ELF-1 (cell line): ENCODE measurements at regions not wholly inside any gene's neighbourhood (a gene's known extent, or its start where the extent isn't known, plus 50 kb on each side); places are given as distances from the start of the nearest gene placed in this dataset.

ENCODE experiments used
- DNase-seq: peaks from one replicate; pipeline ENCODE4 v3.0.0-alpha.2; 2016; ENCODE audit warnings: low read depth, low spot score

- DNase-seq: no peak
Observed at GRCh38 chr19:31223740-31224534, 125.3 kb downstream of the TSHZ3 start.

- peak; percentile 9 for DNase-seq
Observed at GRCh38 chr19:31220540-31220939, 128.7 kb downstream of the TSHZ3 start.

DNA sequence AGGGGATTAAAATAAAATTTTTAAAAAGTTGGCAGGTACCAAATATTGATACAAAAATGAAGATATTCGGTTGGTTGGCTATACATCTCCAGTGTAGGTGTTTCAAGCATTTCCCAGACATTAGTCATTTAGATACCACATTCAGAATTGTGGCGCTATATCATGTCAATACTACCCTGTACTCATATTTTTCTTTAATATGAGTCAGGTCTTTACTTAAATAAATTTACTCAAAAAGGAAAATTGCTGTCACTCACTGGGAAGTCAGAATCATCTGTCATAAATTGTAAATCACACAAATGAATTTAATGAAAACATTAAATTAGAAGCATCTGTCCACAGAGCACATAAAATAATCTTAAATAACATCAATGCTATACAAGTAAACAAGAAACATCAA is 134.2 kb downstream of the TSHZ3 start:
- no peak for DNase-seq

DNA sequence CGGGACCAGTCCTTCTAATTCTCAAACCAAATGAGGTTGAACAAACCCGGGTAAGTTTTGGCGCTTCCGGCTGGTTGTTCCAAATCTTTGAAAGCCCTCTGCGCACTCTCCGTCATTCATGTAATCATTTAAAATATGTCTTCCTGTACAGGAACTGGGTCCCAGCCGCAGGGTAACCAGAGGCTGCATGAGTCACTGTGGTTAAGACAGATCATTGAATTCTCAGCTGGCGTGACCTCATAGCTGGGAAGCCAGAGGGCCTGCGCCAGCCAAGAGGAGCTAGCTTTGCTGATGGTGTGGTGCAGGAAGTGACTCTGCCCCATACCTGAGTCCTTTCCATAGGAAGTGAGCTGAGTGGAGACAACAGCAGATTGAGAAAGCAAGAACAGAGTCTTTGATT is 135.2 kb downstream of the TSHZ3 start:
- DNase-seq: peak; percentile 27

DNA sequence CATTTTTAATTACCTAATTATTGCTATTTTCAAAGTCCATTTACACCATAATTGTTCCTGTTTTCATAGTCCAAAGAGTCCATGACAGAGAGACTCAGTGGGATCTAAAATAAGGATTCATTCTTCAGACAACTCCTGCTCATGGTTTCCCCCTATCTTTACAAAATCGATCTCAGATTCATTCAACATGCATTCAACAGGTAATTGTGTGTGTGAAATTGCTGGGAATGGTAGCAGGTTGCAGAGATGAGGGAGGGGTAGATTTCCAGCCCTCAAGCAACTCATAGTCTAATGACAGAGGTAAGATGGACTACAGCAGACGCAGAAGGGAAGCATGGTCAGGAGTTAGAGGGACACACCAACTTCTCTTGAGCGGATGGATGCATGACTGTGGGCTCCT is 138.1 kb downstream of the TSHZ3 start:
- no peak for DNase-seq

DNA sequence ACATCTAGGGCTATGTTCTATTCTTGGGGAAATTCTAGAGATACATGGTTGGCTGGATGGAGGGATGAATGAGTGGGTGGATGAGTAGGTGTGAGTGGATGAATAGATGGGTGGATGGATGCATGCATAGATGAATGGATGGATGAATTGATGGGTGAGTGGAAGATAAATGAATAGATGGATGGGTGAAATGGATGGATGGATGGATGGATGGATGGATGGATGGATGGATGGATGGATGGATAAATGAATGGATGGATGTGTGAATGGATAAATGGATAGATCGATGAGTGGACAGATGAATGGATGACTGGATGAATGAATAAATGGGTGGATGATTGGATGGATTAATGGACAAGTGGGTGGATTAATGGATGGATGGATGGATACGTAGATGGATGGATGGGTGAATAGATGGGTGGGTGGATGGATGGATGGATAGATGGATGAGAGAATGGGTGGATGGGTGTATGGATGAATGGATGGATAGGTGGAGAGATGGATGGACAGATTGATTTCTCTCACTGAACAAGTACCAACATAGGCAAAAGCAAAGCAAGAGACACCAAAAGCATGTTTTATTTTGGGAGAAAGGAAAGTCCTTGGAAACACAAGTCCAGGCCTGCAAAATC is 143.2 kb downstream of the TSHZ3 start:
- DNase-seq: no peak

GRCh38 chr19:31204115-31204514 is 145.1 kb downstream of the TSHZ3 start:
- no peak for DNase-seq

- DNase-seq: no peak
Observed at GRCh38 chr19:31185261-31185660, 164.0 kb downstream of the TSHZ3 start.

DNA sequence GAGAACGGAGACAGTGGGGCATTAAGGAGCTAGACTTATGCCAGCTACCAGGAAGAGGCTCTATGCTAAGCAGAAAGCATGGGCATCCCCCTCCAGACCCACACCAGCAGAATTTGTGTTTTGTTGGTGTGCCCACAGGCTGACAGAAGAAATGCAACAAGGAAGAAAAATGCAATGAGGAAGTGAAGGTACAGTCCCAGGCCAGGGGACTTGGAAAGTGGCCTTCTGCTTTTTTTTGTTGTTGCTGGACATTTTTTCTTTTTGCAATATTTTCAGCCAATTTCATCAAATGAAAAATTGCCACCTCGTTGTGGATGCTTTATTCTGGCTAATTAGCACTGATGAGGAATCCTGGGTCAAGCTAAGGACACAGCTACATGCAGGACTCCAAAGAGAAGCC is 167.7 kb downstream of the TSHZ3 start:
- no peak for DNase-seq

DNA sequence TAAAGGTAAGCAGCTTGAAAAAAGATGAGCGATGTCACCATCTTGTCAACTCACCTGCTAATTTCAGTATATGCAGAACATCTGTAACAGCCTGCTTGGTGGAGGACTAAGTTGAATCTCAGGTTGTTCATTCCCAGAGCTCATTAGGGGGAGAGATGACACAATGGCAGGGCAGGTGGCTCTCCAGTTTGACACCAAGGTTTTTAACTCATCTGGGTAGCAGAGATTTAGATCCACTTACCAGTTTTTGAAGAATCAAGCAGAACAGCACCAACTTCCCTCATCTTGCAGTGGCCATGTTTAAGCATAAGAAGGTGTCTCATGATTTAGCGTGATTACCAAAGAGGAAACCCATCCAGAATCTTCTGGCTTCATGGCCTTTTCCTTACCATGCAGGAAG is 168.3 kb downstream of the TSHZ3 start:
- DNase-seq: no peak

DNA sequence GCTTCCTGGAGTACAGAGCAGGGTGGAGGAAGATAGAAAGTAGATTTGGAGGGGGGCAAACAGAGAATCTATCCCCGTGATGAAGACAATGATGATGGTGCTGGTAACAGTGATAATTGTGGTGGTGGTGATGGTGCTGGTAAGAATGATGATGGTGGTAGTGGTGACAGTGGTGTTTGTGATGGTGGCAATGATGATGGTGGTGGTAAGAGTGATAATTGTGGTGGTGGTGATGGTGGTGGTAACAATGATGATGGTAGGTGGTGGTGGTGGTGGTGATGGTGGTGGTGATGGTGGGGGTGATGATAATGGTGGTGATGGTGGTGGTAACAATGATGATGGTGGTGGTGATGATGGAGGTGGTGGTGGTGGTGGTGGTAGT is 169.8 kb downstream of the TSHZ3 start:
- no peak for DNase-seq

GRCh38 chr19:31178833-31179470 is 170.3 kb downstream of the TSHZ3 start:
- DNase-seq: no peak

DNA sequence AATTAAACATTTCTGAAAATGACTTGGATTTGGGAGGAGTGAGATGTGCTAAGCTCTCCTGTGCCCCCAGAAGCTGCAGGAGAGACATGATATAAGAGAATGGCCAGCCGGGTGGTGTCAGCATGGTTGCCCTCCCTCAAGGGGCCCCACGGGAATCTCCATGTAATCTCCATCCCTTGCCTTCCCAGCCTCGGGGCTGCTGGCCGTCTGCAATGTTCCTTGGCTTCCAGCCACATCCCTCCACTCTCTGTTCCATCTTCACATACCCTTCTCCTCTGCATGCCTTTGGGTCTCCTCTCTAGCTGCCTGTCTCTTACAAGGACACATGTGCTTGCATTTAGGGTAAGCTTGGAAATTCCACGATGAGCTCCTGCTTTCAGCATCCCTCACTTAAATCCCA is 172.0 kb downstream of the TSHZ3 start:
- DNase-seq: no peak

GRCh38 chr19:31175564-31176348 is 173.5 kb downstream of the TSHZ3 start:
- no peak for DNase-seq

DNA sequence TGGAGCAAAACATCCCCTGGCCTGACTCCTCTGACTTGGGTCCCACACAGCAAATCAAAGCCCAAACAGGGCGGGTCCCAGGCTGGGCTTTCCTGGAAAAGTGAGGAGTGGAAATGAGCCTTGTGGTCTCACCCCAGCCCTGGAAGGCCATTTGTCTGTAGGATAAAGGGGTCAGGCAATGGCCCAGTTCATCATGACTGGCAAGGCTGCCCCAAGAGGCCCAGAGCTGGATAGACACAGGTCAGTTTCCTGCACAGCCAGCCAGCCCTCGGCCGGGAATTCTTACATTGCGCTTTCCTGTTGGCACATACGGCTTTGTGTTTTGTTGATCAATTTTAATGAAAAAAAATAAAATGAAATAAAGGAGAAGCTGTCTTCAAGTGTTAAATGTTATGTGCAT is 174.3 kb downstream of the TSHZ3 start:
- DNase-seq: no peak

- DNase-seq: no peak
Observed at GRCh38 chr19:31173991-31174390, 175.2 kb downstream of the TSHZ3 start.

GRCh38 chr19:31171936-31172335 is 177.3 kb downstream of the TSHZ3 start:
- DNase-seq: no peak

DNA sequence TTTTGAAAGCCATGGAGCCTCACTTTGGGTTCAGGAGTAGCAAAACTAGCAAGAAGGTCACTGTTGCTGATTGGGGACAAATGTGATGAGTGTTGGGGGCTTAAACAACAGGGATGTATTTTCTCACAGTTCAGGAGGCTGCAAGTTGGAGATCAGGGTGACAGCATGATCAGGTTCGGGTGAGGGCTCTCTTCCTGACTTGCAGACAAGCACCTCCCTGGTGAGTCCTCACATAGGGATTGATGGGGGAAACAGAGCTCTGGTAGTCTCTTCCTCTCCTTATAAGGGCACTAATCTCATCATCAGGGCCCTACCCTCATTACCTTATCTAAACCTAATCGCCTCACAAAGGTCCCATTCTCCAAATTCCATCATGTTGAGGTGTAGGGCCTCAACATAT is 179.2 kb downstream of the TSHZ3 start:
- DNase-seq: no peak

GRCh38 chr19:31168106-31168625 is 181.1 kb downstream of the TSHZ3 start:
- no peak for DNase-seq

- no peak for DNase-seq
Observed at GRCh38 chr19:31167690-31168089, 181.5 kb downstream of the TSHZ3 start.

DNA sequence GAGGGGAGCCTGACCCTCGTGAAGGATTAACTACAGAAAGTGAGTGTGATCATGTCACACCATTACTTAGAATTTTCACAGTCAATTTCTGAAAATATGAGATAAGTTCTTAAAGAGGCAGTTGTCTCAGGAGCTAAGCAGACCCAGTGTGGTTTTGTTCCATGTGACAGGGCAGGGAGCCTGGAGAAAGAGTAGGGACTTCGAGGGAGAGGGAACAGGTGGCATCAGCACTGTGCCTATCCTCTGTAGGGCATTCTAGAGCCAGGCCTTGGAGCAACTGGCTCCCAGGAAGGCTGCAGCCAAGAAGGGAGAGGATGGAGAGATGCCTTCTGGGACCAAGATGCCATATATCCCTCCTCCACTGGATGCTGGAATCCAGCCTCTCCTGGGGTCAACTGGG is 183.0 kb downstream of the TSHZ3 start:
- no peak for DNase-seq

DNA sequence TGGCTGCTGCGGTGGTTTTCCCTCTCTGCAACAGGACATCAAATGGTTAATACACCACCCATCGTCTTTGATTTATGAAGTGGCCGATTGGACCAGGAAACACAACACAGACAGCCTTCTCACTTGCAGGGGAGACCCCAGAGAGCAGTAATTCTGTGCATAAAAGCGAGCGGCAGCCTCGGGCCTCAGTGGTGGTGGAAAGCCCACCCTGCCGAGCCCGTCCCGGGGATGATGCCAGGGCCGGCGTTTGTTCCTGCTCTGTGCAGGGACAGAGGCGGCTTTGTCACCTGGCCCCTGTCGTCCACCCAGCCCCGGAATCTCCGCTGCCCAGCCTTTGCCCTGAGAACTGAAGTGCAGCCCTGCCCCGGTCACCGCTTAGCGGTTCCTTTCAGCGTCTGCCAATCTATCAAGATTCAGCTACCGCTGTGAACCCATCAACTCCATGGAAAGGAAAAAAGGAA is 184.4 kb downstream of the TSHZ3 start:
- DNase-seq: no peak
